ENCODE measurements at regions not wholly inside any gene's neighbourhood (a gene's known extent, or its start where the extent isn't known, plus 50 kb on each side); places are given as distances from the start of the nearest gene placed in this dataset.

- TF ChIP-seq CTCF (IDR thresholded peaks at IDR 0.05; ENCODE audit: extremely low read depth in 1 of 2, insufficient read depth in 1 of 2, low read depth in 1 of 2, low read length in 2 of 2), result no peak
- TF ChIP-seq POLR2AphosphoS5 (IDR thresholded peaks at IDR 0.05; ENCODE audit: insufficient read depth, low read depth, low read length), result no peak
- no peak for TF ChIP-seq EZH2 (IDR thresholded peaks at IDR 0.05; ENCODE audit: borderline replicate concordance, low read depth, low read length, severe bottlenecking)
- no peak for TF ChIP-seq POLR2A (IDR thresholded peaks at IDR 0.05; ENCODE audit: low read depth, low read length)
- TF ChIP-seq GATA2 (IDR thresholded peaks at IDR 0.05; ENCODE audit: insufficient read depth, insufficient read length, low read depth, low read length), result no peak
- TF ChIP-seq MAX (IDR thresholded peaks at IDR 0.05; ENCODE audit: insufficient read depth, insufficient read length), result no peak
- no peak for TF ChIP-seq FOS (IDR thresholded peaks at IDR 0.05; ENCODE audit: borderline replicate concordance, insufficient read depth, low read length)
- TF ChIP-seq MYC (IDR thresholded peaks at IDR 0.05; ENCODE audit: low read depth, low read length), result no peak
These were observed 203.5 kb downstream of the NDUFA10 start for GRCh38 chr2:239821694-239822075.
